RKO (cell line): ENCODE measurements at regions not wholly inside any gene's neighbourhood (a gene's known extent, or its start where the extent isn't known, plus 50 kb on each side); places are given as distances from the start of the nearest gene placed in this dataset.

Experiments used
- DNase-seq: peaks from one replicate; pipeline ENCODE4 v3.0.0-alpha.2; 2016; ENCODE audit warnings: low spot score

DNA sequence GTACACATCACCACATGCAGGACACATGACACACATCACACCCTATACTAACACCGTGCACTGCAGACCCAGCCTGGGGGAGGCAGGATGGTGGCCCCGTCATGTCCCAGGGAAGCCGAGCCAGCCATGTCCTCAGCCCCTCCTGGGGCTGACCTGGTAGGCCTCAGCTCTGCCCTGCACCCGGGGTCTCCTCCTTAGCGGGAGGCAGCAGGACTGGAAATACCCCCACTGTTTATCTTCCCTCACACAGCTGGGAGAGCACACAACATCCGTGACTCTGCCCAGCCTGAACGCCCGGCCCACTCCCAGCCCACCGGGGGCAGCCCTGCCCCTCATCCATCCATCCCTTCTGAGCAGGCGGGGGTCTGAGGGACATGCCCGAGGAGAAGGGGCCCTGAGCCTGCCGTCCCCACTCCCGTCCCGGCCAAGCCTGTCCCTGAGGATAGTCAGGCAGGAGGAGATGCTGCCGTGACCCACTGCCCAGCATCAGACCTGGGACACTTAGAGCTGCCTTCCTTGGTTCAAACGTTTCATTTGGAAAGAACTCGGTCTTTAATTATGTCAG lies 945.0 kb downstream of the BRD1 start:
- DNase-seq: no peak

GRCh38 chr22:48881326-48881980 lies 946.2 kb downstream of the BRD1 start:
- DNase-seq: no peak

- no peak for DNase-seq
Observed at GRCh38 chr22:48880749-48881148, 946.9 kb downstream of the BRD1 start.

DNA sequence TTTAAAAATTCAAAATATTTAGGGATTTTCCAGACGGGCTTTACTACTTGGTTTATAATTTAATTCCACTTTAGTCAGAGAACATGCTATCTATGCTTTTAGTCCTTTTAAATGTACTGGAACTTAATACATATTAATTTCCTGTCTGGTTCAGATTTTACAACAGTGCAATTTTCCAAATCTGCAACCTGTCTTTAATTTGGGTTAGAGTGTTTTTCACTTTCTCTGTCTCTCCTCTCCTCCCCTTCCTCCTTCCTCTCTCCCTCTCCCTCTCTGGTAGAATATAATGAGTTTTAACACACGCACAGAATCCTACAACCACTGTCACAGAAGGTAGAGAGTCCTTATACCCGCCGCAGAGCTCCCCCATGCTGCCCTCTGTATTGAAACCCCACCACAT lies 950.7 kb downstream of the BRD1 start:
- no peak for DNase-seq

DNA sequence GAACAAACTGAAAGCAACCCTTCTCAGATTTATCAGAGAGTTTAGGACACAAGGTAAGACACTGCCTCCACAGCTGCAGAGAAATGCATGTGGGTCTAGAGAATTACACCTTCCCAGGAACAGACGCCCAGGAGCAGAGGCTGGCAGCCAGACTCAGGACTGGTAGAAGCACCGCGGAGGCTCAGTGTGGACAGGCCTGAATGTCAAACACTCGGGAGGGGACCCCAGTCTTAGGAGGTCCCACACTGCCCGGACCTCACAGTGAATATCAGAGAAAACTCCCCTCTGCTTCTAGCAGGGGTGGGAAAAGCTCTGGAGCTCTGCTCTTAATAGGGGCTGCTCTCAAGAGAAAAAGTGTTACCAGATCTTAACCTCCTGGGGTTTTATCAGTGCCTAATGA lies 952.7 kb downstream of the BRD1 start:
- DNase-seq: no peak

GRCh38 chr22:48873191-48873520 lies 954.5 kb downstream of the BRD1 start:
- no peak for DNase-seq

DNA sequence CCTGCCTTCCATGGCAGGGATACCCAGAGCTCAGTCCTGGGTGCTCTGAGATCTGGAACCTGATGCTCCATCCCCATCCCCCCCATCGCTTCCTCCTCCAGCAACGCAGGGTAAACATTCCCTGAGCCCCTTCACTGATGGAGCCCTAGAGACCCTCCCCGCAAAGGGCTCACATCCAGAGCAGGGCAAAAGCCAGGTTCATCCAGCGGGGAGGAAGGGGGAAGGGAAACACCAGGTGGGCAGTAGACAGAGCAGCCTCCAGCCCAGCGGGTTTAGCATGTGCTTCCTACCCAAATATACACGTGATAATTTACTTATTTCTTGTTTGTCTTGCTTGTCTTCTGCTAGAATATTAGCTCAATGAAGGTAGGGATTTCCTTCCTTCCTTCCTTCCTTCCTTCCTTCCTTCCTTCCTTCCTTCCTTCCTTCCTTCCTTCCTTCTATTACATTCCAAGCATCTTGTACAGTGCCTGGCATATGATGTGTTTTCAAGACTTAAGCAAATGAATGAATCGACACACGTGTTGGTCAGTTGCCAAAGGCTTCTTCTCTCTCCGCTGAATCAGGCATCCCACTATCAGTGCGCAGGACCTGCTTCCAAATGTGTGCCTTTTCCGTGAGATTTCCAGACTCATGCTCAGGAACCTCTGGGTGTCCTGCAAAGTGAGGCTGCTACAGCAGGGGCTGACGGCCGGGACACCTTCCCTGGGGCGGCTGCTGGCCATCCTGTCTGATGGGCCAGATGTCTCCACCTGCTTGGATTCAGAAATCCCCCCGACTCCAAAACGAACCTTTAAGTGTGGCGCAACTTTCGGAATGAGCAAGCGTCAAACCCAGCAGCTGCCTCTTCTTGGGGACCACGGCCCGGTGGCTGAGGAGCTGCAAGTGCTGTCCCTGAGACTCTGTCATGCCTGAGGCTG lies 955.1 kb downstream of the BRD1 start:
- DNase-seq: no peak

- no peak for DNase-seq
Observed at GRCh38 chr22:48871176-48871840, 956.4 kb downstream of the BRD1 start.

GRCh38 chr22:48870436-48870835 lies 957.2 kb downstream of the BRD1 start:
- no peak for DNase-seq

- DNase-seq: no peak
Observed at GRCh38 chr22:48869788-48870187, 957.9 kb downstream of the BRD1 start.

GRCh38 chr22:48869161-48869560 lies 958.5 kb downstream of the BRD1 start:
- no peak for DNase-seq

- DNase-seq: no peak
Observed at GRCh38 chr22:48868554-48868953, 959.1 kb downstream of the BRD1 start.

DNA sequence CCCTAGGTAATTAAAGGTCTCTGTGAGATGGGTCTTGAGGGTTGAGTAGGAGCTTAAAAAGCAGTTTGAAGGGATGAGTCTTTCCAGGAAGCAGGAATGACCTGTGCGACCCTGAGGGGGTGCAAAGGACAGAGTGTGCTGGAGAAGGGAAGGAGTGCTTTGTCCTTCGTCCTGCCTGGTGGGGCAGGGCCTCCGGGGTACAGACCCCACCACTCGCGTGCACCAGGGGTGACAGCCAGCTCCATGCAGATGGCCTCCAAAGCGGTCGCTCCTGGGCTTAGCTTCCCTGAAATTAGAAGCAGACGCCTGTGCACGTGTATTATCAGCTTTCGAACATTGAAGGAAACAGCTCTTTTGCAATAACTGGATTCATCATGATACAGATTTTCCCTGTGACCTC lies 959.8 kb downstream of the BRD1 start:
- no peak for DNase-seq

GRCh38 chr22:48866906-48867681 lies 960.6 kb downstream of the BRD1 start:
- DNase-seq: no peak

GRCh38 chr22:48864748-48865147 lies 962.9 kb downstream of the BRD1 start:
- DNase-seq: no peak

DNA sequence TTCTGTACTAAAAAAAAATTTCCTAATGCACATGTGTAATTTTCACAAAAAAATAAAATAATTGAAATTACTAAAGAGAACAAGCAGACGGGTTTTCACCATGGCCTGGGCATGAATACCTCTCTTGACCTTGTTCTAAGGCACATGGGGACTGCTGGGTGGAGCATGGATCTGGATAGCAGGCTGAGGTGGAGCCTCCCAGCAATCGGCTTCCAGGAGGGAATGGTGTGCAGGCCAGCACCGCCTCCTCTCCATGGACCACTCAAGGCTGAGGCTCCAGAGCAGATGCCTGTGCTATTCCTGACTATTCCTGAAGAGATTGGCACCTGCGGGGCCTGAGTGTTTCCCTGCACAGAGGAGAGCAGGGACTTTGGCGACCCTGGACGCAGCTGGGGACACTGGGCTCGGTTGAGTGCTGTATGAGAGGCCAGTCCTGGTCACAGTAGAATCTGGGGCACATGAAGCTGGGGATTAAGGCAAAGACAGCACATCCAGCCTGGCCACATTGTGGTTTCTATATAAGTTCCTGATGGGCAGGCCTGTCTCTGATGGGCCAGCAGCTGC lies 963.6 kb downstream of the BRD1 start:
- DNase-seq: no peak

- no peak for DNase-seq
Observed at GRCh38 chr22:48860557-48860956, 967.1 kb downstream of the BRD1 start.

DNA sequence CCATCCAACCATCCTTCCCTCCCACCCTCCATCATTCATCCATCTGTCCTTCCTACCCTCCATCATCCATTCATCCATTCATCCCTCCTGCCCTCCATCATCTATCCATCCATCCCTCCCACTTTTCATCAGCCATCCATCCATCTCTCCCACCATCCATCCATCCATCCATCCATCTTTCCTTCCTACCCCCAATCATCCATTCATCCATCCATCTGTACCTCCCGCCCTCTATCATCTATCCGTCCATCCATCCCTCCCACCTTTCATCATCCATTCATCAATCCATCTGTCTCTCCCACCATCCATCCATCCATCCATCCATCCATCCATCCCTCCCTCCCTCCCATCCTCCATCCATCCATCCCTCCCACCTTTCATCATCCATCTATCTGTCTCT lies 968.8 kb downstream of the BRD1 start:
- DNase-seq: no peak

DNA sequence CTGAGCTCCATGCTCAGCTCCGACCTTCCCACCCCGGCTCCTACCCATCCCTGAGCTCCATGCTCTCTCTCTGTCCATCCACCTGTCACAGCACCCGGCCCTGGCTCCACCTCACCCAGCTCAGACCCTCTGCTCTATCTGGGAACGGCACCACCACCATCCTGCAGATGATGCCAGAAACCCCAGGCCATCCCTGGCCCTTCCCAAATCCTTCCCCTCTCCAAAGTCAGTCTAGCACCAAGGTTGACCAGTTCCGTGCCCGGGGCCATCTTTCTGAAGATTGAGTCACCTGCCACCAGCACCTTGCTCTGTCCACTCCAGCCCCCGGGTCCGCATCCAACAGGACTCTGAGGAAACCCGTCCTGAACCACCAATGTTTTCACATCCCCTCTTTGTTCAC lies 969.6 kb downstream of the BRD1 start:
- DNase-seq: no peak

DNA sequence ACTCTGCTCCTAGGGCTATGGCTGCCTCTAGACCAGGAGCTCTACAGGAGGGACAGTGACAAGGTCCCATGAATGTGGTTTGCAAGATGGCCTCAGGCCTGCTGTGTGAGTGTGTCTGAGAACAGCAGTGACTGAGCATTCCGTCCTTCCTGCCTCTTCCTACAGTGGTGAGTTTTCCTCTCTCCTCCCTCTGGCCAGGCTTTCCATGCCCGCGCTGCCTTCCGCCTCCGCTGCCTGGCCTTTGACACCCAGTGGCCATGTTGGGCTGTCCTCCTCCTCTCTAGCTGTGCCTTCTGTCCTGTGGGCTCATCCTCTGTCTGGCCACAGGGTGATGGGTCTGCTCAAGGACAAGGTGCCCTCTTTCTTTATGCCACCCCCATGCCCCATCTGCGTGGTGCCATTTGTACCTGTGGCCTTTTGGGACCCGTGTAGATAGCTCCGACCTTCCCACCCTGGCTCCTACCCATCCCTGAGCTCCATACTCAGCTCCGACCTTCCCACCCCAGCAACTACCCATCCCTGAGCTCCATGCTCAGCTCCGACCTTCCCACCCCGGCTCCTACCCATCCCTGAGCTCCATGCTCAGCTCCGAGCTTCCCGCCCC lies 970.4 kb downstream of the BRD1 start:
- no peak for DNase-seq

GRCh38 chr22:48856308-48856615 lies 971.4 kb downstream of the BRD1 start:
- no peak for DNase-seq
